K562 (cell line): ENCODE measurements at regions not wholly inside any gene's neighbourhood (a gene's known extent, or its start where the extent isn't known, plus 50 kb on each side); places are given as distances from the start of the nearest gene placed in this dataset.

ENCODE experiments used
- ATAC-seq: fragments of 200-7000 bp; cut with Tn5 transposase; 3 replicates; pipeline ENCODE4 v1.9.1; 2020; ENCODE audit warnings: moderate library complexity
- BruUV-seq: library from RNA; stranded (reverse); fragments of 400-500 nt; replicated peaks from 2 replicates; lab custom pipeline; 2021; lab: Mats Ljungman, UMichigan
- CTCF ChIA-PET: fragments of 300-600 bp; formaldehyde crosslinking; extraction: SDS; loops from one replicate; lab custom pipeline; 2021; ENCODE audit warnings: low intra/inter-chr PET ratio; lab: Yijun Ruan, JAX
- POLR2A ChIA-PET: fragments of 300-600, 350-650 bp; sonication (Branson Sonifier 250); formaldehyde crosslinking; extraction: SDS; loops from one replicate; lab custom pipeline; 2021; ENCODE audit warnings: antibody characterized with exemption, inconsistent platforms; lab: Yijun Ruan, JAX
- DNase-seq, 4 experiments: peaks; one replicate each; pipeline versions ENCODE4 v3.0.0 to v3.0.0-alpha.2; 2011 to 2018; ENCODE audit warnings: low spot score in 3 of 4, mixed read lengths in 3 of 4; ENCODE audit errors: extremely low read depth in 1 of 4
- FAIRE-seq: peaks from 2 replicates; lab custom pipeline; 2011; peaks lifted over from hg19 to GRCh38; lab: Jason Lieb, UNC
- H2AFZ ChIP-seq: 2 replicates; pipeline ENCODE4 v1.6.0; 2011; ENCODE audit warnings: low read depth, low read length, control low read depth, inconsistent platforms
- H3K27ac ChIP-seq: fragments of 200-600 bp; 3 replicates; pipeline ENCODE4 v1.8.0; 2011; ENCODE audit warnings: low read depth, mild to moderate bottlenecking, control low read depth, inconsistent platforms, low read length, moderate library complexity, mixed read lengths; ENCODE audit errors: extremely low read depth
- H3K27me3 ChIP-seq, 2 experiments: fragments of 300-600 bp in 1 of 2; 2 replicates in 1 of 2; 3 replicates in 1 of 2; pipeline versions ENCODE4 v1.6.0 to v1.8.0; 2011; ENCODE audit warnings: inconsistent platforms in 2 of 2, low read length in 2 of 2, mild to moderate bottlenecking in 1 of 2, mixed read lengths in 1 of 2, moderate library complexity in 1 of 2; ENCODE audit not compliant: control insufficient read depth in 2 of 2, insufficient read depth in 2 of 2
- H3K36me3 ChIP-seq: fragments of 300-600 bp; 3 replicates; pipeline ENCODE4 v1.8.0; 2011; ENCODE audit warnings: mild to moderate bottlenecking, low read length, inconsistent platforms; ENCODE audit not compliant: control insufficient read depth, insufficient read depth
- H3K4me1 ChIP-seq, 2 experiments: fragments of 200-600 bp in 1 of 2; replicated peaks in 1 of 2; 2 replicates in 1 of 2; 3 replicates in 1 of 2; pipeline versions ENCODE4 v1.5.1 to v1.8.0; 2011; ENCODE audit warnings: inconsistent platforms in 2 of 2, low read length in 2 of 2, mild to moderate bottlenecking in 1 of 2, mixed read lengths in 1 of 2, moderate library complexity in 1 of 2; ENCODE audit not compliant: control insufficient read depth in 2 of 2, insufficient read depth in 2 of 2
- H3K4me2 ChIP-seq: 2 replicates; pipeline ENCODE4 v1.6.1; 2011; ENCODE audit warnings: low read length, control low read depth, inconsistent platforms, mixed read lengths; ENCODE audit not compliant: insufficient read depth
- H3K4me3 ChIP-seq: fragments of 200-600 bp; sonication (generic), shearing (Covaris generic); 2 replicates; pipeline ENCODE4 v1.5.1; 2016; ENCODE audit warnings: control low read depth, inconsistent platforms
- H3K79me2 ChIP-seq: fragments of 200-600 bp; 3 replicates; pipeline ENCODE4 v1.8.0; 2011; ENCODE audit warnings: low read length, inconsistent platforms; ENCODE audit not compliant: control insufficient read depth, insufficient read depth
- H3K9ac ChIP-seq, 2 experiments: 2 replicates each; pipeline versions ENCODE4 v1.6.0 to v1.6.1; 2011; ENCODE audit warnings: low read depth in 2 of 2, low read length in 2 of 2, control low read depth in 1 of 2, inconsistent platforms in 1 of 2, mild to moderate bottlenecking in 1 of 2, mixed read lengths in 1 of 2; ENCODE audit not compliant: insufficient read depth in 1 of 2
- H3K9me1 ChIP-seq: one replicate; pipeline ENCODE4 v1.6.0; 2011; ENCODE audit warnings: inconsistent platforms, mild to moderate bottlenecking, low read length, moderate library complexity; ENCODE audit not compliant: control insufficient read depth, insufficient read depth
- H3K9me3 ChIP-seq: replicated peaks from 2 replicates; pipeline ENCODE4 v1.5.1; 2011; ENCODE audit warnings: low read depth, low read length, inconsistent platforms; ENCODE audit not compliant: control insufficient read depth, insufficient read depth
- H4K20me1 ChIP-seq: replicated peaks from 2 replicates; pipeline ENCODE4 v1.6.1; 2011; ENCODE audit warnings: low read length, inconsistent platforms, mixed read lengths; ENCODE audit not compliant: control insufficient read depth, insufficient read depth
- ADNP ChIP-seq: fragments of 200-800 bp; sonication (Bioruptor generic); IDR thresholded peaks from 2 replicates; pipeline ENCODE4 v1.6.1; 2016; ENCODE audit warnings: missing genetic modification characterization, missing compliant biosample characterization
- DMBX1 ChIP-seq: fragments of 250-450 bp; sonication (Bioruptor Pico); IDR thresholded peaks from 2 replicates; pipeline ENCODE4 v1.8.0; 2022; ENCODE audit warnings: inconsistent platforms, mild to moderate bottlenecking, moderate library complexity, borderline replicate concordance
- GABPB2 ChIP-seq: fragments of 250-450 bp; sonication (Bioruptor Pico); conservative IDR thresholded peaks from 2 replicates; pipeline ENCODE4 v1.5.1; 2021; ENCODE audit warnings: mild to moderate bottlenecking
- HDAC2 ChIP-seq: fragments of 450-650 bp; IDR thresholded peaks from 2 replicates; pipeline ENCODE4 v1.6.1; 2016; ENCODE audit warnings: mild to moderate bottlenecking
- HNRNPLL ChIP-seq: fragments of 200-400 bp; formaldehyde crosslinking; IDR thresholded peaks from 2 replicates; pipeline ENCODE4 v1.6.1; 2017; ENCODE audit warnings: low read length, low read depth, mild to moderate bottlenecking; ENCODE audit not compliant: poor library complexity, severe bottlenecking
- POLR3A ChIP-seq: IDR thresholded peaks from 2 replicates; pipeline ENCODE4 v1.6.1; 2011; ENCODE audit warnings: borderline replicate concordance, mild to moderate bottlenecking, moderate library complexity; ENCODE audit not compliant: insufficient read length, insufficient read depth; ENCODE audit errors: extremely low read depth
- SOX6 ChIP-seq: fragments of 450-650 bp; IDR thresholded peaks from 2 replicates; pipeline ENCODE4 v1.6.1; 2014; ENCODE audit warnings: mild to moderate bottlenecking
- SRF ChIP-seq, 2 experiments: fragments of 250-450, 450-650 bp in 1 of 2; sonication (Bioruptor Pico) in 1 of 2; sonication (generic) in 1 of 2; formaldehyde crosslinking; IDR thresholded peaks; 2 replicates each; pipeline versions ENCODE4 v1.5.0 to v1.5.1; 2020 to 2022; ENCODE audit warnings: mild to moderate bottlenecking in 1 of 2, missing genetic modification reagents in 1 of 2
- SRSF7 ChIP-seq: fragments of 200-400 bp; formaldehyde crosslinking; optimal IDR thresholded peaks from 2 replicates; pipeline ENCODE3; 2017; ENCODE audit warnings: mild to moderate bottlenecking, low read depth, low read length
- ZFP30 ChIP-seq: fragments of 250-450 bp; sonication (Bioruptor Pico); IDR thresholded peaks from 2 replicates; pipeline ENCODE4 v1.8.0; 2022; ENCODE audit warnings: moderate library complexity, mild to moderate bottlenecking, inconsistent platforms, borderline replicate concordance
- ZNF12 ChIP-seq: sonication (generic); formaldehyde crosslinking; IDR thresholded peaks from 2 replicates; pipeline ENCODE4 v1.4.0; 2020; ENCODE audit warnings: mild to moderate bottlenecking, missing genetic modification reagents
- ZNF134 ChIP-seq: fragments of 250-450 bp; sonication (Bioruptor Pico); conservative IDR thresholded peaks from 2 replicates; pipeline ENCODE4 v1.4.0; 2020
- ZNF384 ChIP-seq: IDR thresholded peaks from 2 replicates; pipeline ENCODE4 v1.6.1; 2012; ENCODE audit warnings: low read depth, low read length, improper control_type of control experiment
- ZNF584 ChIP-seq: fragments of 200-800 bp; sonication (Bioruptor generic); IDR thresholded peaks from 2 replicates; pipeline ENCODE4 v1.6.1; 2016; ENCODE audit warnings: low read depth, mild to moderate bottlenecking, missing genetic modification characterization, missing compliant biosample characterization
- WGBS: fragments of 100-300 bp; shearing (Covaris generic); methylation state at CpG from one replicate; pipeline ENCODE4 v1.1.6; 2016; ENCODE audit warnings: low coverage, mixed read lengths; ENCODE audit not compliant: insufficient coverage; ENCODE audit errors: missing lambda C conversion rate; 5-methylcytosine and 5-hydroxymethylcytosine counted together
- in situ Hi-C: fragments of 300-500 bp; cut with MboI; formaldehyde crosslinking; loops from 4 replicates; pipeline ENCODE4 v1.15.0; 2018; ENCODE audit warnings: inconsistent platforms, mixed read lengths
- intact Hi-C: fragments of 100-400 bp; cut with micrococcal nuclease; formaldehyde crosslinking; loops from 2 replicates; pipeline ENCODE4 v1.14.2; 2022
- TF ChIP-seq, protein P1 (sequence below): fragments of 250-450 bp; sonication (Bioruptor Pico); IDR thresholded peaks from 2 replicates; pipeline ENCODE4 v1.4.0; 2020; ENCODE audit warnings: borderline replicate concordance
- TF ChIP-seq, protein P2 (sequence below): sonication (generic); formaldehyde crosslinking; IDR thresholded peaks from 2 replicates; pipeline ENCODE4 v1.8.1; 2023; ENCODE audit warnings: missing genetic modification reagents, mild to moderate bottlenecking, borderline replicate concordance
- TF ChIP-seq, protein P3 (sequence below): sonication (generic); formaldehyde crosslinking; IDR thresholded peaks from 2 replicates; pipeline ENCODE4 v1.5.0; 2020; ENCODE audit warnings: missing genetic modification reagents

- WGBS: under 1% methylated on average over 11 of the region's 12 CpGs
- Histone ChIP-seq H4K20me1 (peaks cover 7% of the 10 kb centered on the region; the same call in 1 of the 2 replicates), H3K4me3 (no peak overlapping the region), H2AFZ (no peak overlapping the region), H3K9me3 (no peaks in the 10 kb centered on the region), H3K9ac (no peak overlapping the region), H3K27me3 (peaks cover 0 to 45% of the 10 kb centered on the region in 2 experiments; a peak in 3 of 5 replicates), H3K79me2 (no peaks in the 10 kb centered on the region), H3K4me2 (no peak overlapping the region), H3K27ac (no peak overlapping the region), H3K4me1 (no peaks in the 10 kb centered on the region), H3K9me1 (no peaks in the 10 kb centered on the region), H3K36me3 (no peaks in the 10 kb centered on the region)
- FAIRE-seq: no peak
- intact Hi-C loops (no loop called here), in situ Hi-C loops (no loop called here)
- no peak for DNase-seq
- ChIA-PET POLR2A (no interaction called here), CTCF (no interaction called here)
- ATAC-seq: no peak
- BruUV-seq: no TSS peak
- TF ChIP-seq GABPB2 (CRISPR knock-in tag) (no peak), SRF (CRISPR knock-in tag; IDR thresholded peaks at IDR 0.05) (no peak), ZNF12 (CRISPR knock-in tag) (no peak), SRSF7 (no peak), HDAC2 (no peak), HNRNPLL (no peak), ADNP (tag) (no peak), ZNF134 (CRISPR knock-in tag) (no peak), POLR3A (no peak), ZNF384 (no peak), ZNF584 (CRISPR knock-in tag) (no peak), ZFP30 (no peak), SOX6 (no peak), DMBX1 (no peak)
- TF ChIP-seq, protein P1, sequence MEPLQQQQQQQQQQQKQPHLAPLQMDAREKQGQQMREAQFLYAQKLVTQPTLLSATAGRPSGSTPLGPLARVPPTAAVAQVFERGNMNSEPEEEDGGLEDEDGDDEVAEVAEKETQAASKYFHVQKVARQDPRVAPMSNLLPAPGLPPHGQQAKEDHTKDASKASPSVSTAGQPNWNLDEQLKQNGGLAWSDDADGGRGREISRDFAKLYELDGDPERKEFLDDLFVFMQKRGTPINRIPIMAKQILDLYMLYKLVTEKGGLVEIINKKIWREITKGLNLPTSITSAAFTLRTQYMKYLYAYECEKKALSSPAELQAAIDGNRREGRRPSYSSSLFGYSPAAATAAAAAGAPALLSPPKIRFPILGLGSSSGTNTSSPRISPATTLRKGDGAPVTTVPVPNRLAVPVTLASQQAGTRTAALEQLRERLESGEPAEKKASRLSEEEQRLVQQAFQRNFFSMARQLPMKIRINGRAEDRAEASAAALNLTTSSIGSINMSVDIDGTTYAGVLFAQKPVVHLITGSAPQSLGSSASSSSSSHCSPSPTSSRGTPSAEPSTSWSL (CRISPR knock-in tag): no peak
- TF ChIP-seq, protein P2, sequence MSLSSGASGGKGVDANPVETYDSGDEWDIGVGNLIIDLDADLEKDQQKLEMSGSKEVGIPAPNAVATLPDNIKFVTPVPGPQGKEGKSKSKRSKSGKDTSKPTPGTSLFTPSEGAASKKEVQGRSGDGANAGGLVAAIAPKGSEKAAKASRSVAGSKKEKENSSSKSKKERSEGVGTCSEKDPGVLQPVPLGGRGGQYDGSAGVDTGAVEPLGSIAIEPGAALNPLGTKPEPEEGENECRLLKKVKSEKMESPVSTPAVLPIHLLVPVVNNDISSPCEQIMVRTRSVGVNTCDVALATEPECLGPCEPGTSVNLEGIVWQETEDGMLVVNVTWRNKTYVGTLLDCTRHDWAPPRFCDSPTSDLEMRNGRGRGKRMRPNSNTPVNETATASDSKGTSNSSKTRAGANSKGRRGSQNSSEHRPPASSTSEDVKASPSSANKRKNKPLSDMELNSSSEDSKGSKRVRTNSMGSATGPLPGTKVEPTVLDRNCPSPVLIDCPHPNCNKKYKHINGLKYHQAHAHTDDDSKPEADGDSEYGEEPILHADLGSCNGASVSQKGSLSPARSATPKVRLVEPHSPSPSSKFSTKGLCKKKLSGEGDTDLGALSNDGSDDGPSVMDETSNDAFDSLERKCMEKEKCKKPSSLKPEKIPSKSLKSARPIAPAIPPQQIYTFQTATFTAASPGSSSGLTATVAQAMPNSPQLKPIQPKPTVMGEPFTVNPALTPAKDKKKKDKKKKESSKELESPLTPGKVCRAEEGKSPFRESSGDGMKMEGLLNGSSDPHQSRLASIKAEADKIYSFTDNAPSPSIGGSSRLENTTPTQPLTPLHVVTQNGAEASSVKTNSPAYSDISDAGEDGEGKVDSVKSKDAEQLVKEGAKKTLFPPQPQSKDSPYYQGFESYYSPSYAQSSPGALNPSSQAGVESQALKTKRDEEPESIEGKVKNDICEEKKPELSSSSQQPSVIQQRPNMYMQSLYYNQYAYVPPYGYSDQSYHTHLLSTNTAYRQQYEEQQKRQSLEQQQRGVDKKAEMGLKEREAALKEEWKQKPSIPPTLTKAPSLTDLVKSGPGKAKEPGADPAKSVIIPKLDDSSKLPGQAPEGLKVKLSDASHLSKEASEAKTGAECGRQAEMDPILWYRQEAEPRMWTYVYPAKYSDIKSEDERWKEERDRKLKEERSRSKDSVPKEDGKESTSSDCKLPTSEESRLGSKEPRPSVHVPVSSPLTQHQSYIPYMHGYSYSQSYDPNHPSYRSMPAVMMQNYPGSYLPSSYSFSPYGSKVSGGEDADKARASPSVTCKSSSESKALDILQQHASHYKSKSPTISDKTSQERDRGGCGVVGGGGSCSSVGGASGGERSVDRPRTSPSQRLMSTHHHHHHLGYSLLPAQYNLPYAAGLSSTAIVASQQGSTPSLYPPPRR (CRISPR knock-in tag): no peak
- TF ChIP-seq, protein P3, sequence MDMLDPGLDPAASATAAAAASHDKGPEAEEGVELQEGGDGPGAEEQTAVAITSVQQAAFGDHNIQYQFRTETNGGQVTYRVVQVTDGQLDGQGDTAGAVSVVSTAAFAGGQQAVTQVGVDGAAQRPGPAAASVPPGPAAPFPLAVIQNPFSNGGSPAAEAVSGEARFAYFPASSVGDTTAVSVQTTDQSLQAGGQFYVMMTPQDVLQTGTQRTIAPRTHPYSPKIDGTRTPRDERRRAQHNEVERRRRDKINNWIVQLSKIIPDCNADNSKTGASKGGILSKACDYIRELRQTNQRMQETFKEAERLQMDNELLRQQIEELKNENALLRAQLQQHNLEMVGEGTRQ (CRISPR knock-in tag): no peak
Measured at GRCh38 chr6:170034294-170034693, 256.6 kb downstream of the DLL1 start.
